Astrocyte (in vitro differentiated cells and primary cell): ENCODE measurements at regions not wholly inside any gene's neighbourhood (a gene's known extent, or its start where the extent isn't known, plus 50 kb on each side); places are given as distances from the start of the nearest gene placed in this dataset.

Experiments used
- CTCF ChIP-seq: IDR thresholded peaks from 2 replicates; pipeline ENCODE4 v1.5.1; 2011; ENCODE audit warnings: low read depth, mild to moderate bottlenecking, inconsistent platforms, low read length, moderate library complexity; ENCODE audit not compliant: insufficient read depth
- EZH2 ChIP-seq: IDR thresholded peaks from 2 replicates; pipeline ENCODE4 v1.6.1; 2012; ENCODE audit warnings: mild to moderate bottlenecking, low read length, inconsistent platforms; ENCODE audit not compliant: insufficient read depth

- no peak for TF ChIP-seq CTCF
- TF ChIP-seq EZH2: no peak
These were observed 103.0 kb downstream of the SPATA19 start for GRCh38 chr11:133742353-133742752.
